ENCODE measurements at regions not wholly inside any gene's neighbourhood (a gene's known extent, or its start where the extent isn't known, plus 50 kb on each side); places are given as distances from the start of the nearest gene placed in this dataset.

DNA sequence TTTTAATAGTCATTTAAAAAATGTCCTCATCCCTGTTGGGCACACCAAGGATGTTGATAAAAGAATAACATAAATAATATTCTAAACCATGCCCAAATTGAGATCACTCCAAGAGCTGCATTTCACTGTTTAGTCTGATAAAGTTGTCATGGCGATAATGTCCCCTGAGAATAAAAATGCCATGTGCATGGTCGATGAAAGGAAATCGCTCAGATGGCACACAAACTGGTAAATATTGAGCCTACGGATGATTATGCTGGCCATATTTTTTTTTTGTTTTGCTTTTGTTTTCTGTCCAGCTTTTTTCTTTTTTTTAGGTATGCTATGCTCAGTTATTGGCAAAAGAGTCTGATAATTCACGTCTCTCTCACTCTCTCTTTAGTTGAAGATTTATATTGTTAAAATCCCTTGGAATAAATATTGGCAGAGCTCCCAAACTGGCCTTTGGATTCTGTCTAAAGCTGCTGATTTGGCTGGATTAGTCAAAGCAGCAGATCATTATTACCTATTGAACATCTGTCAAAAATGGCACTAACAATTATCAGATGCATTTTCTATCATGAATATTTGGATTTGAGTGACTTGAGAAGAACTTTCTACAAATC lies 643.8 kb downstream of the SQOR start:
- TF ChIP-seq EZH2 (IDR thresholded peaks at IDR 0.05; ENCODE audit: borderline replicate concordance, low read length), result no peak
- TF ChIP-seq, protein P1, sequence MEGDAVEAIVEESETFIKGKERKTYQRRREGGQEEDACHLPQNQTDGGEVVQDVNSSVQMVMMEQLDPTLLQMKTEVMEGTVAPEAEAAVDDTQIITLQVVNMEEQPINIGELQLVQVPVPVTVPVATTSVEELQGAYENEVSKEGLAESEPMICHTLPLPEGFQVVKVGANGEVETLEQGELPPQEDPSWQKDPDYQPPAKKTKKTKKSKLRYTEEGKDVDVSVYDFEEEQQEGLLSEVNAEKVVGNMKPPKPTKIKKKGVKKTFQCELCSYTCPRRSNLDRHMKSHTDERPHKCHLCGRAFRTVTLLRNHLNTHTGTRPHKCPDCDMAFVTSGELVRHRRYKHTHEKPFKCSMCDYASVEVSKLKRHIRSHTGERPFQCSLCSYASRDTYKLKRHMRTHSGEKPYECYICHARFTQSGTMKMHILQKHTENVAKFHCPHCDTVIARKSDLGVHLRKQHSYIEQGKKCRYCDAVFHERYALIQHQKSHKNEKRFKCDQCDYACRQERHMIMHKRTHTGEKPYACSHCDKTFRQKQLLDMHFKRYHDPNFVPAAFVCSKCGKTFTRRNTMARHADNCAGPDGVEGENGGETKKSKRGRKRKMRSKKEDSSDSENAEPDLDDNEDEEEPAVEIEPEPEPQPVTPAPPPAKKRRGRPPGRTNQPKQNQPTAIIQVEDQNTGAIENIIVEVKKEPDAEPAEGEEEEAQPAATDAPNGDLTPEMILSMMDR (IDR thresholded peaks at IDR 0.05; ENCODE audit: low read length), result no peak
